ENCODE measurements at regions not wholly inside any gene's neighbourhood (a gene's known extent, or its start where the extent isn't known, plus 50 kb on each side); places are given as distances from the start of the nearest gene placed in this dataset.
A peak's percentile ranks its signal among the peaks of the same experiment; 100 is the strongest.

DNA sequence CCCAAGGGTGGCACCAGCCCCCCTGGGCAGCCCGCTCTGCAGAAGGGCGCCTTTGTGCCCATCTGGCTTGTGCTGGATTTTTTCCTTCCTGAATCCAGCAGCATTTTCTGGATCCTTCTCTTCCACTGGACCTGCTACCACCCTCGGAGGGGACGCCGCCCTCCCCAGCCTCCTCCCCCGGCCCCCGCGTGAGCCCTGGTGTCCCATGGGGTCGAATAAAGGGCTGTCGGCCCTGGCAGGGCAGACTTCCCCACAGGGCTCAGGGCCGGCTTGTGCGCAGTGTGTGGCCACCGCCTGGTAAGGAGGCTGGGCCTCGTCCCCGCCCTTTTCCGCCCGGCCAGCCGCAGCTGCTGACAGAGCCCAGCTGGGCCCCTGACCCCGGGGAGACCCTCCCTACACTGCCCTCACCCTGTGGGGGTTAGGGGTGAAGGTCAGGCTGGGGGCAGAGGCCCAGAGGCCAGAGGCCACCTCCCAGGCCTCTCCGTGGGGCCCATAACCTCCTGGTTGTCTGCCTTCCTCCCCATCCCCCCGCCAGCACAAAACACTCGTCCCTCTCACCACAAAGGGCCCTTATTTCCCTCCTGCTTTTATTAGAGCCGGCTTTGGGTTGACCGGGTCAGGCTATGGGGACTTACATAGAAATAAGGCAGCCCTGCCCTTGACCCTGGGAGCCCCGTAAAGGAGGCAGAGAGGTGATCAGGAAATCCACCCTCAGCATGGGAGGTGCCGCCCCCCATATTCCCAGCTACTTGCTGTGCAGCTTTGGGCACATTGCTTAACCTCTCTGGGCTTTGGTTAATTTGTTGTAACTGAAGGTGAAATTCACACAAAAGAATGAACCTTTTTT is 179.3 kb upstream of the CIBAR2 start:
- no peak for DNase-seq (ENCODE audit: low read depth)

DNA sequence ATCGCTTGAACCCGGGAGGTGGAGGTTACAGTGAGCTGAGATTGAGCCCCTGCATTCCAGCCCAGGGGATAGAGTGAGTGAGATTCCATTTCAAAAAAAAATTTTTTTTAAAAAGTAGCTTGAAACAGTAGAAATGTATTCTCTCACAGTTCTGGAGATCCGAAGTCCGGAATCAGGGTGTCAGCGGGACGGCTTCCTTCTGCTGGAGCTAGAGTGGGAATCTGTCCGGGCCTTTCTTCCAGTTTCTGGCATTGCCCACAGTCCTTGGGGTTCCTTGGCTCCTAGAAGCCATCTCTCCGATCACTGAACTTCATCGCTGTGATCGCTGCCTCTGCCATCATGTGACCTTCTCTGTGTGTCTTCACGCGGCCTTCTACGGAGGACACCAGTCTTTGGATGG is 181.2 kb upstream of the CIBAR2 start:
- no peak for DNase-seq (ENCODE audit: low read depth)

DNA sequence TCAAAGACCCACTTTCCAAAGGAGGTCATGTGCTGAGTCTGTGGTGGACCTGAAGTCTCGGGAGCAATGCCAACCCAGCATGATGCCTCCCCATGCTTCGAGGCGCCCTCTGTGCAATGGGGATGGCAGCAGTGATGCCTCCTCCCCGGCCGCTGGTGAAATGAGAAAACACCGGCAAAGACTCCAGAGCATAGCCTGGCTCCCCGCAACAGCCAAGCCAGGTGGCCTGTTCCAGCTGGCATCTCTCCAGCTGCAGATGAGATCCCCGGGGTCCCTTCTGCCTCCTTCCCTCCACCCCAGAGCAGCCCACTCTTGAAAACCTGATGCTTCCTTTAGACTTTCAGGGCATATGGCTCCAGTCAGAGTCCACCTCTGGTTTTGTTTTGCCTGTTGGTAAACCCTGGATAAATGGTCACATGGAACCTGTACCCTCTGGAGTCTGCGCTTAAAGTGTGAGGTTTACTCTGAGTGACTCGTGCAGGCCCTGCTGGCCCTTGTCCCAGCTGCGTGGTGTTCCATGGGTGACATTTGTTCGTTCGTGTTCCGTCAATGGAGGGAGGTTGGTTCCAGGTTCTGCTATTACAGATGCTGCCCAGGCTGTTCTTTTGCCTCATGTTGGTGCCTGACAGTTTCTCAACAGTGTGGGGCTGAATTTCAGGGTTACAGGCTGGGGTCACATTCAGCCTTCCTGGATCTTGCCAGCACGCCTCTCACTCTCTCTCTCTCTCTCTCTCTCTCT is 181.8 kb upstream of the CIBAR2 start:
- DNase-seq (ENCODE audit: low read depth) = no peak

DNA sequence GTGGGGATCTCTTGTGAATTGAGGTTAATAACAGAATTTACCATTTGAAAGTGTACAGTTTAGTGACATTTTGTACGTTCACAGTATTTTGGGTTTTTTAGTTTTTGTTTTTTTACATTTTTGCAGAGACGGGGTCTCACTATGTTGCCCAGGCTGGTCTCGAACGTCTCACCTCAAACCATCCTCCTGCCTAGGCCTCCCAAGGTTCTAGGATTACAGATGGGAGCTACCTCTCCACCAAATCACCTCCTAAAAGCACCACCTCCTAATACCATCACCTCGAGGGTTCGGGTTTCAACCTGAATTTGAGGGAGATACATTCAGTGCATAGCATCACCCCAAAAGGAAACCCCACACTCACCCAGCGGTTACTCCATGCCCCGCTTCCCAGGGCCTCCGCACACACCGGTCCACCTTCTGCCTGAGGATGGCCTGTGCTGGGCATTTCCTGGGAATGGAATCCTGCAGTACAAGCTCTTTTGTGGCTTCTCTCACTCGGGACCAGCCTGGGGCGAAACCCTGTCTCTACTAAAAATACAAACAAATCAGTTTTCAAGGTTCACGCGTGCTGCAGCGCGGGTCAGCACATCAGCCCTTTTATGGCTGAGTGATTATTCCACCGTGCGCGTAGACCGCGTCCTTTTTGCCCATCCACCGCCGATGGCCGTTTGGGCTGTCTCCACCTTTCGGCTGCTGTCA is 182.7 kb upstream of the CIBAR2 start:
- no peak for DNase-seq (ENCODE audit: low read depth)

DNA sequence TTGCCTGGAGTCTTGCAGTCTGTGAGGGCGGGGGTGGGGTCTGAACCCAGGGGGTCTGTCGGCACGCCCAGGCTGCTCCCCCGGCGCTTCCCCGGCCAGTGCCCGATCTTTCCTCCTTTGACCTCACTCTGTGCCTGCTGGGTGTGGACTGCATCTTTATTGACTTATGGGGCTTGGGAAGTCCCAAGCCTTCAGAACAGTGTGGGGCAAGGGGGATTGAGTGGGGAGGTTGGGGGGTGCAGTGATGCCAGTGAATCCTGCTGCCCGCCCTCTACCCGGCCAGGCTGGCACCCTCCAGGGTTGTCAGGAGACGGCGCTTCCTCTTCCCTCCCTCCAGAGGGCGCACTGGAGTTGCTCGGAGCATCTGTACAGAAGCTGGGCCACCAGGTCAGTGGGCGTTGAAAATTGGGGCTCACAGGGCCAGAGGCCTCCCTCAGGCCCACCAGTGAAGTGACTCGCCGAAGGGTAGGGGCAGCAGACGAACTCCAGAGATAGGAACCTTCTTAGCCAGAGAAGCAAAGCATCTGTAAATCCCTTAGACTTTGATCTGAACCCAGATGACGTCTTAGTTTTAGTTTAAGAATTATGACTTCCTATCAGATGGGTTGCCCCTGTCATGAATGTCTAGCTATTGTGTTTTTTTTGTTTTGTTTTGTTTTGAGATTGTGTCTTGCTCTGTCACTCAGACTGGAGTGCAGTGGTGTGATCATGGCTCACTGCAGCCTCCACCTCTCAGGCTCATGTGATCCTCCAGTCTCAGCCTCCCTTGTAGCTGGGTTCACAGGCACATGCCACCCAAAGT is 184.8 kb upstream of the CIBAR2 start:
- DNase-seq (ENCODE audit: low read depth) = peak; percentile 47

DNA sequence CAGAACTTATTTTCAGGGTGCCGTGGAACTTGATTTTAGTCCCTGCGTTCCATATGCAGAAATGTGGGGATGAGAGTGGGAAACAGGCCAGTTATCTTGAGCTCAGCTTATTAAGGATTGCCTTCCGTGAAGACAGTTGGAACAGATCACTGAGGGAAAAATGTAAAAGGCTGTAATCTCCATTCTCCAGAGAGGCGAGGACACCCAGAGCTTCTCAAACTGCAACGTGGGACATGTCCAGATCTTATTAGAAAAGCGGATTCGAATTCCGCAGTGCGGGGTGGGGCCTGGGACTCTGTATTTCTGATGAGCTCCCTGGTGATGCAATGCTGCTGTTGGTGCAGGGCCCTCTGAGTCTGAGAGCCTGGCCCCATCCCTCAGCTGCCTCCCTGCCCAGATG is 185.6 kb upstream of the CIBAR2 start:
- DNase-seq (ENCODE audit: low read depth) = no peak

DNA sequence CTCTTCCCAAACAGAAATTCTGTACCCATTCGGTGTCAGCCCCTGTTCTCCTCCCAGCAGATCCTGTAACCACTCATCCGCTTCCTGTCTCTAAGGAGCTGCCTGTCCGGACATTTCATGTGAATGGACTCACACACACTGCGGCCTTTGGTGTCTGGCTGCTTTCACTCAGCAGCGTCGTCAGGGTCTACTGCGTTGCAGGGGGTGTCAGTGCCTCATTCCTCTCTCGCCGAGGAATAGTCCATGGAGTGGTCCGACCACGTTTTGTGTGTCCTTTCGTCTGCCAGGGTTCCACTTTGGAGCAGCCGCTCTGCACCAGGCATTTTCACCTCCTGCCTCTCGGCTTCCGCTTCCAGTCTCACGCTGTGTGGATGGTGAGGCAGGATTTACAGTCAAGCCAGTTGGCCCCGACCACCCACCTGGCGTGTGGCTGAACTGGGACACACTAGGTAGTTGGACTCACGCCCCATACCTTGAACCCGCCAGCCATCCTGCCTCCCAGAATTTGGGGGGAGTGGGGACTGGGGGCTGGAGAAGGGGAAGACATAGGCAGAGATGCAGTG is 188.2 kb upstream of the CIBAR2 start:
- no peak for DNase-seq (ENCODE audit: low read depth)

DNA sequence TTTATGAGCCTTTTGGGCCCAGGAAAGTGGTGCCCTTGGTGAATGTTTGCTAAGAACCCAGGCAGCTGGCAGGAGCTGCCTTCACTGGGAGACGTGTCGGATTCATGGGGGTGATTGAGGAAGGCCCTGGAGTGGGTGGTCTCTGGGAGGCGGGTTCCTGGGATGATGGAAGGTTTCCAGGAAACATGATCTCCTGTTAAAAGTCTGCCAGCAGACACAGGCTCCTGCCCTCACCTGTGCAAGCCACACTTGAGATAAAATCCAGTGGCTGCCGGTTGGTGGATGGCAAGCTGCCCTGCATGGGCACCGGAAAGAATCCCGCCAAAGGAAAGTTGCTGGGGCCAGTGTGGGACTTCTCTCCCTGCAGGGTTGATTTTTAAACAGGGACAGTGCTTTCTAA is 189.0 kb upstream of the CIBAR2 start:
- DNase-seq (ENCODE audit: low read depth) = no peak

DNA sequence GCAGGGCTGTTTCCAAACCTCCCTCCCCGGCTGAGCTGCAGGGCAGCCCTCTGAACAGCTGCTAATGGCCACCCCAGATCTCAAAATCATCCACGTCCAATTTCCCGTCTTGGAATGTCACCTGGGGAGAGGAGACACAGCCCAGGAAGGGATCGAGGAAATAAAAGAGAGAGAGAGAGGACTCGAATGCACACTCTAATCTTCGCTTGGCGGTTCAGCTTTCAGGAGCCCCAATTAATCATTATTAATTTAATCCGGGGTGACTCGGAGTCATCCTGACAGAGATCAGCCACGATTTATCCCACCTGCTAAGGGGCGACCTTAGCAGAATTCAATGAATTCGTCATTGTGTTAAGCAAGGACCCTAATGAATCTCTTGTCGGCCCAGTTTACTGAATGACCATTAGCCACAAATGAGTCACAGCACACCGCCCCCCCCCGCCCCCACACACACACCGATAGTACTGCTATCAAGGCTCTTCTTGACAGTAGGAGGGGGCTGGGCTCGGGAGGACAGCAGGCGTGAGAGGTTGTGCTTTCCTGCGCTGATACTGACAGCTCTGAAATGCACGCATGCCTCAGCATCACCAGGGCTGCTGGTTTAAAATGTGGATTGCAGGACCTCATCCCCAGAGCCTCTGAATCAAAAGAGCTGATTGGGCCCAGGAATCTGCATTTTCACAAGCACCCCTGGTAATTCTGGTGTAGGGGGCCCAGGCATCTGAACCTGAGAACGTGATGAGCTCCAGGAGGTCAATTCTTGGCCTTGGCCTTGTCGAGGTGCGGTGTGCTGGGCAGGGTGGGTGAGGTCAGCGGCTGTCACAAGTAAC is 190.0 kb upstream of the CIBAR2 start:
- peak; percentile 43 for DNase-seq (ENCODE audit: low read depth)

DNA sequence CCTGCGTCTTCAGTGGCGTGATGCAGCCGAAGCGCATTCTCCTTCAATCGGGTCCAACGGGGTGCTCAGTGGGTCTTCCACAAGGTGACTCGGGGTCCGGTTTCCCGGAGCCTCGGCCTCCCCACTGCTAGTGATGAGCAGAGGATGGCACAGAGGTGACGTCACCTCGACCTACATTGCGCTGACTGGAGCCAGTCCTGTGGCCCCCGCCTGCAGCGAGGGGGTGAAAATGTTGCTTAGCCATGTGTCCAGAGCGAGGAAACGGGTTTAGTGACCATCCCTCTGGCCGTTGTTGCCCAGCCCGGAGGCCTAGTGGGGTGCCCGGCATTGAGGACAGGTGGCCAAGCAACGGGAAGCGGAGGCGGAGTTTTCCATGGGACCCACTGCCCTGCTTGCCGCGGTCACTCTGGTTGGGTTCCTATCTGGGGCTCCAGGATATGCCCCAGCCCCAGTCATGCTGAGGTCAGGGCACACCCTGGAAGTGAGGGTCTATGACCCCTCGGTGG is 190.6 kb upstream of the CIBAR2 start:
- no peak for DNase-seq (ENCODE audit: low read depth)

DNA sequence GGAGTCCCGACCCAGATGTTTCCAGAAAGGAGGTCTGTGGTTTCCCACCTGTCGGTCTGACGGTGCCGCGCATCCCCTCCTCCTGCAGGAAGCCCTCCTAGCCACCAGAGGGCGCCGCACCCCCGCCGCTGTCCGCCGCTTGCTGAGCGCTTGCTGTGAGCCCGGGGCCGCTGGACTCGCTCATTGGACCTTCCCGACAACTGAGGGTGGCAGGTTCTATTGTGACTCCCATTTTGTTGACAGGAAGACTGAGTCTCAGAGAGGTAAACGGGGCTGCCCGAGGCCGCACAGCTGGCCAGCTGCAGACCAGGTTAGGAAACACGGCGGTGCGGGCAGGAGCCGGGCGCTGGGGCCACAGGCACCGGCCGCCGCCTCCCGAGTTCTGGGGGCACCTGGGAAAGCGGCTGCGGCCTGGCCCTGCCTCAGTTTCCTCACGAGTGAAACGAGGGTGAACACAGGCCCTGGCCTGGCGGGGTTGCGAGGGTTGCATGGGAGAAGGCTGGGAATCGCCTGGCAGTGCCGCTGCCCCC is 191.1 kb upstream of the CIBAR2 start:
- no peak for DNase-seq (ENCODE audit: low read depth)

DNA sequence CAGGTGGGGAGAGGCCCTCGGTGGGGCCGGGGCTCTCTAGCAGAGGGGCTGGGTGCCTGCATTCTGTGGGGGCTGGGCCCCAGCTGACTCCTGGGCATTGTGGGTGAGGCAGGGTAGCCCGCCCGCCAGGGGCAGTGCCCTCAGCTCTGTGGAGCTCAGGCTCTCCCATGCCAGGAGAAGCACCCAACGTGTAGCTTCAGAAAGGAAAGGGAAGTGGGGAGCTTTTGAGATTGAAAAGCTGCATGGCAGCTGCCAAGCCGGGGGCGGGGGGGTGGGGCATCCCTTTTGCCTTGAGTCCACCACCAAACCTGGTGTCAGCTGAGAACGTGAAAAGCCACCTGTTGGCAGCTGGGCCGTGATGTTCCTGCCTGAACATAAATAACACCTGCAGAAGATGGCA is 192.1 kb upstream of the CIBAR2 start:
- DNase-seq (ENCODE audit: low read depth) = no peak

DNA sequence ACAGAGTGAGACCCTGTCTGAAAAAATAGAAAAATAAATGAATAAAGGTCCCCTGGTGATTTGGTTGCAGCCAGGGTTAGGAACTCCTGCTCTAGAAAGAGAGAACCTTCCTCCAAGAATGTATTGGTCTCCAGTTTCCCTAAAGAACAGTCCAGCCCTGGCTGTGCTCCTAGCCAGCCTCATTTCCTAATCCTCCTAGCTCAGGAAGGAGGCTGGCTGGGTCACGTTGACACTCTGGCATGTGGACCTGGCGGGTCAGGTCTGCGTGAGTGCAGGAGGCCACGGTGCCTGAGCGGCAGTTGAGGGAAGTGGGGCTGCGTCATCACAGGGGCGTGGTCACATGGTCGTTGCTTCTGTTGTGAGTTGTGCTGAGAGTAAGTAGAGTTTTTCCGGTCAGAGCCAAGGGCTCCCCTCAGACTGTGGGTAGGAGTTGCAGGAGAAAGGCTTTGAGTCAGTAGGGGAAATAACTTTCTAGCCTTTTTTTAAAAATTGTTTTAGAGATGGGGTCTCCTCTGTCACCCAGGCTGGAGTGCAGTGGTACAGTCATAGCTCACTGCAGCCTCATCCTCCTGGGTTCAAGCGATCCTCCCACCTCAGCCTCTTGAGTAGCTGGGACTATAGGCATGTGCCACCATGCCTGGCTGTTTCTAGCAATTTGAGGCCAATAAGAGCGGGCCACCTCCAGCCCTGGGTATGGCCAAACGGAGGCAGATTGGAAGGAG is 194.0 kb upstream of the CIBAR2 start:
- DNase-seq (ENCODE audit: low read depth) = peak; percentile 88

DNA sequence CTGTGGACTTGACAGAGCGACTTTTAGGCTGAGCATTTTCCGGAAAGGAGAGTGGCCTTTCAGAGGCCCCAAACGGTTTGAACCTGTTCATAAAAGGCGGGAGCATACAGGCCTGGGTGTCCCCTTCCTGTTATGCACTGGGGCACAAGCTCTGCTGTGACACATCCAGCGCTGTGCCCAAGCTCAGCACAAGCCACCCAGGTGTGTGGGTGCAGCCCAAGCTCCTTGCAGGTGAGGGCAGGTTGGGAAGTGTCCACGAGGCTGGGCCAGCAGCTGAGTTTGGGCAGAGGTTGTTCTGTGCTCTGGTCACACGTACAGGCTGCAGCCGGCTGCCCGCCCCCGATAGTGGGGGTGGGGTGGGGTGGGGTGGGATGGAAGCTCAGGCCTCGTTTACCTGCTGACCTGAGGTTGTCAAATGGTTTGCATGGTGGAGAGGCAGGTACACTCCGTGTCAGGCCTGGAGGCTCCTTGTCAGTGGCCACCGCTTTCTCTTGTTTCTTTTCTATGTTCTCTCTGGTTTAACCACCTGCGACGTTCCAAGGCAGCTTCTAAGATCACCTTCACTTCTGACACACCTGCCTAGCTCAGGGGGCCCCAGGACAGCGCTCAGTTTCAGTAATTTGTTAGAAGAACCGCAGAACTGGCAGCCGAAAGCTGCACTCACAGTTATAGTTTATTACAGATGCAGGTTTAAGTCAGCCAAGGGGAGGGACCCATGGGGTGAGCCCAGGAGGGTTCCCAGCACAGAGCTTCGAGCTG is 194.7 kb upstream of the CIBAR2 start:
- DNase-seq (ENCODE audit: low read depth) = no peak

DNA sequence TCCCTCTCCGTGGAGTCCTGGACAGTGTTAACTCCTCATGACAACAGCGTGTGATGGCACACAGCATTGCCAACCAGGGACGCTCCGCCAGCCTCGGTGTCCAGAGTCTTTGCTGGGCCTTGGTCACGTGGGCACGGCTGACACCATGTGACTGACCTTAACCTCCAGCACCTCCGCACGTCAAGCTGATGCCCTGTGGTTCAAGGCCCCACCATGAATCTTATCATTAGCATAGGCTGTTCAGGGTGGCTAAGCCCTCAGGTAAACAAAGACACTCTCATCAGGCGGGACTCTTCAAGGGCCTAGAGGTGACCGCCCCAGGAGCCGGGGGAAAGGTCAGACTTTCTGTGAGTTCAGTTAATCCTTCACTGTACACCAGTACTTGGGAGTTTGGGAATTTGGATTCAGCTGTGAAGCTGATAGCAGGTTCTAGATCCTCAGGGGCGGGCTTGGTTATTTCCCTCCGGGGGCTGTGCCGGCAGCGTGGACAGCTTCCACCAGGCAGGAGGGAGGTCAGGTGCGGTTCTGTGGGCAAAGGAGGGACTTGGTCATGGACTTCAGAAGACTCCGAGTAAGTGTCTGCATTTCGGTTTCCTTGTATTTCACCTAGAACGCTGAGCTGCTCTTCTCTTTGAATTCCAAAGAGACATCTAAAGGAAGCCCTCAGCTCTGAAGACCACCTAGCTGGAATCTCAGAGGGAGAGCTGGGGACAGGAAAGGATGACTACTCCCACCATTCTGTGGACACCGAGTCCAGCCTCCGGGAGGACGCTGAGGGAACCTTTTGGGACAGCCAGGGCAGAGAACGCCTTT is 195.5 kb upstream of the CIBAR2 start:
- DNase-seq (ENCODE audit: low read depth) = no peak

DNA sequence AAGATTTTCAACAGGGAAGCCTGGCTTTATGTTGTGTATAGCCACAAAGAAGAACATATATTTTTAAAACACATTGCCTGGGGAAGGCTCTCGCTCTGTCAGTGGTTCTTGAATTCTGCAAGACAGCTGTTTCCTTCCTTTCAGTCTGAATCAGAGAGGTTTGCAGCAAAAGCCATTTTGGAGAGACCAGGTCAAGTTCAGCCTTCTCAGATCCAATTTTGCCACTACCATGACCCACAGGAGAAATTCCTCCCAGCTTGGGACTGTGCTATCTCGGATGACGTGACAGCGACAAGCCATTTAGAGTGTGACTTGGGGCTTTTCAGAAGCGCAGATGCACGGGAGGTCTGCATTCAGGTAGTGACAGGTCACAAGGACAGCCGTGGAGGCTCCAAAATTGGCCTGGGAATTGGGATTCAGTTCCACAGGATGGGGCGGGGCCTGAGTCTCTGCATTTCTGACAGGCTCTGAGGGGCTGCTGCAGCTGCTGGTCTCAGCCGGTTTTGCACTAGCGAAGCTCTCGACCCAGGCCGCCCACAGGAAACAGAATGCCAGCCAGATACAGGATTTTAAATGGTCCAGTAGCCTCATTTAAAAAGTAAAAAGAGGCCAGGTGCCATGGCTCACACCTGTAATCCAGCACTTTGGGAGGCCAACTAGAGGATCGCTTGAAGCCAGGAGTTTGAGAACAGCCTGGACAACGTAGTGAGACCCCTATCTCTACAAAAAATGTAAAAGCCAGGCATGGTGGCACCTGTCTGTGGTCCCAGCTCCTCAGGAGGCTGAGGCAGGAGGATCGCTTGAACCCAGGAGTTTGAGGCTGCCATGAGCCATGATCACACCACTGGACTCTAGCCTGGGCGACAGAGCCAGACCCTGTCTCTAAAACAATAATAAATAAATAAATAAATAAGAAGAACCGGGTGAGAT is 196.6 kb upstream of the CIBAR2 start:
- no peak for DNase-seq (ENCODE audit: low read depth)
